Naive thymus-derived CD4-positive, alpha-beta T cell (primary cell): ENCODE measurements at regions not wholly inside any gene's neighbourhood (a gene's known extent, or its start where the extent isn't known, plus 50 kb on each side); places are given as distances from the start of the nearest gene placed in this dataset.
A peak's percentile ranks its signal among the peaks of the same experiment; 100 is the strongest.

Experiments used
- ATAC-seq: fragments of 150-1000 bp; cut with Tn5 transposase; 2 replicates; pipeline ENCODE4 v1.10.0; 2021; ENCODE audit warnings: mild to moderate bottlenecking, moderate library complexity
- CTCF ChIA-PET: fragments of 350-600 bp; sonication (Branson Sonifier 250); formaldehyde crosslinking; loops from one replicate; lab custom pipeline; 2021; ENCODE audit warnings: antibody characterized with exemption; lab: Charles Lee
- POLR2A ChIA-PET: fragments of 350-600 bp; sonication (Branson Sonifier 250); formaldehyde crosslinking; loops from one replicate; lab custom pipeline; 2021; ENCODE audit warnings: antibody characterized with exemption, inconsistent platforms; lab: Charles Lee
- DNase-seq, 9 donors: peaks; one replicate each; pipeline versions ENCODE4 v3.0.0 to v3.0.0-alpha.2; 2020 to 2022; ENCODE audit warnings: mixed read lengths in 1 of 9
- H3K27ac ChIP-seq: one replicate; pipeline ENCODE4 v1.7.0; 2013; ENCODE audit warnings: mild to moderate bottlenecking, low read depth, low read length, moderate library complexity
- H3K27me3 ChIP-seq, 2 donors: one replicate each; pipeline ENCODE4 v1.7.0; 2013; ENCODE audit warnings: low read length in 2 of 2, mild to moderate bottlenecking in 2 of 2, moderate library complexity in 2 of 2; ENCODE audit not compliant: control insufficient read depth in 2 of 2, insufficient read depth in 2 of 2
- H3K36me3 ChIP-seq, 3 experiments: 1 replicate in 2 of 3; 2 replicates in 1 of 3; pipeline ENCODE4 v1.7.0; 2013; ENCODE audit warnings: low read length in 3 of 3, mild to moderate bottlenecking in 3 of 3, moderate library complexity in 1 of 3; ENCODE audit not compliant: insufficient read depth in 3 of 3, control insufficient read depth in 2 of 3
- H3K4me1 ChIP-seq, 2 donors: one replicate each; pipeline ENCODE4 v1.7.0; 2013; ENCODE audit warnings: low read length in 2 of 2, mild to moderate bottlenecking in 2 of 2, moderate library complexity in 1 of 2; ENCODE audit not compliant: control insufficient read depth in 2 of 2, insufficient read depth in 2 of 2
- H3K4me3 ChIP-seq: 2 replicates; pipeline ENCODE4 v1.7.0; 2013; ENCODE audit warnings: mild to moderate bottlenecking, low read length
- H3K9me3 ChIP-seq, 3 experiments: 1 replicate in 2 of 3; 2 replicates in 1 of 3; pipeline ENCODE4 v1.7.0; 2013; ENCODE audit warnings: low read length in 3 of 3; ENCODE audit not compliant: control insufficient read depth in 2 of 3
- H3K27ac Mint-ChIP-seq, 9 donors: one replicate each; pipeline ENCODE4 v1.8.0; 2020 to 2022; ENCODE audit warnings: mixed read lengths in 9 of 9, mild to moderate bottlenecking in 8 of 9, moderate library complexity in 5 of 9, inconsistent platforms in 2 of 9
- H3K27me3 Mint-ChIP-seq, 5 donors: one replicate each; pipeline ENCODE4 v1.8.0; 2021 to 2022; ENCODE audit warnings: mixed read lengths in 5 of 5, mild to moderate bottlenecking in 1 of 5
- H3K36me3 Mint-ChIP-seq, 5 donors: one replicate each; pipeline ENCODE4 v1.8.0; 2020 to 2022; ENCODE audit warnings: mixed read lengths in 5 of 5, mild to moderate bottlenecking in 3 of 5, inconsistent platforms in 1 of 5
- H3K4me1 Mint-ChIP-seq, 7 donors: one replicate each; pipeline ENCODE4 v1.8.0; 2020 to 2022; ENCODE audit warnings: mixed read lengths in 7 of 7, mild to moderate bottlenecking in 3 of 7, inconsistent platforms in 1 of 7
- H3K4me3 Mint-ChIP-seq, 10 donors: one replicate each; pipeline ENCODE4 v1.8.0; 2020 to 2022; ENCODE audit warnings: mild to moderate bottlenecking in 10 of 10, mixed read lengths in 10 of 10, moderate library complexity in 6 of 10, inconsistent platforms in 2 of 10
- H3K9me3 Mint-ChIP-seq, 11 donors: one replicate each; pipeline ENCODE4 v1.8.0; 2020 to 2022; ENCODE audit warnings: mixed read lengths in 11 of 11, mild to moderate bottlenecking in 4 of 11, inconsistent platforms in 1 of 11, moderate library complexity in 1 of 11
- intact Hi-C, 2 donors: fragments of 100-400 bp; cut with micrococcal nuclease; formaldehyde crosslinking; loops; one replicate each; pipeline ENCODE4 v1.15.1; 2023

DNA sequence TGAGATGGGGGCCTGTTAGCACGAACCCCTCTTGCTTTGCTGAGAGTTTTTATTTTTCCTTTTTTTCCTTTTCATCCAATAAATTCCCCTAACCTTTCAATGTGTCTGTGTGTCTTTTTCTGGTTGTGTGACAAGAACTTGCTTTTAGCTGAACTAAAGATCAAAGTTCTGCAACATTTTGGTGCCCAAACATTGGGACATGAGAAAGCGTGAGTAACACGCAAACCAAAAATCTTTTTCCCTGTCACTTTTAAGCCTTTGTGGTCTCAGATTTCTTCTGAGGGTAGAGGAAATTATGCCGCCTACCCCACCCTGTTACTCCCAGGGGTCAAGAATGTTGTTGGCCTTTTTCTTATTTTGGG lies 141.8 kb upstream of the CPXCR1 start:
- H3K36me3 Mint-ChIP-seq = no peaks in the 10 kb centered on the region
- Histone ChIP-seq H3K36me3 (no peaks in the 10 kb centered on the region), H3K9me3 (no peaks in the 10 kb centered on the region), H3K27ac (no peak overlapping the region), H3K4me3 (no peak overlapping the region), H3K4me1 (no peaks in the 10 kb centered on the region), H3K27me3 (no peaks in the 10 kb centered on the region)
- ATAC-seq = no peak
- H3K4me3 Mint-ChIP-seq = no peak overlapping the region
- peaks cover 0 to 3% (median 0%) of the 10 kb centered on the region in 11 donors for H3K9me3 Mint-ChIP-seq
- CTCF ChIA-PET = no interaction called here
- no peaks in the 10 kb centered on the region for H3K27me3 Mint-ChIP-seq
- no peak overlapping the region for H3K27ac Mint-ChIP-seq
- no peaks in the 10 kb centered on the region for H3K4me1 Mint-ChIP-seq
- no peak for DNase-seq
- intact Hi-C loops = no loop called here
- POLR2A ChIA-PET = no interaction called here

- peaks cover 0 to 8% (median 2%) of the 10 kb centered on the region in 11 donors for H3K9me3 Mint-ChIP-seq
- Histone ChIP-seq H3K9me3 (no peaks in the 10 kb centered on the region), H3K4me3 (no peak overlapping the region), H3K27me3 (no peaks in the 10 kb centered on the region), H3K4me1 (no peaks in the 10 kb centered on the region), H3K27ac (no peak overlapping the region), H3K36me3 (no peaks in the 10 kb centered on the region)
- no peaks in the 10 kb centered on the region for H3K4me1 Mint-ChIP-seq
- intact Hi-C loops = no loop called here
- H3K36me3 Mint-ChIP-seq = no peaks in the 10 kb centered on the region
- ChIA-PET POLR2A (no interaction called here), CTCF (no interaction called here)
- no peak overlapping the region for H3K27ac Mint-ChIP-seq
- no peak overlapping the region for H3K4me3 Mint-ChIP-seq
- ATAC-seq (no peak), DNase-seq (no peak)
- no peaks in the 10 kb centered on the region for H3K27me3 Mint-ChIP-seq
These were observed 134.1 kb upstream of the CPXCR1 start for GRCh38 chrX:88612870-88613329.

GRCh38 chrX:88613338-88613737 lies 133.7 kb upstream of the CPXCR1 start:
- Mint-ChIP-seq H3K36me3 (no peaks in the 10 kb centered on the region), H3K9me3 (peaks cover 0 to 8% (median 2%) of the 10 kb centered on the region in 11 donors), H3K4me3 (no peak overlapping the region), H3K27ac (no peak overlapping the region), H3K4me1 (no peaks in the 10 kb centered on the region), H3K27me3 (no peaks in the 10 kb centered on the region)
- no peak overlapping the region for H3K4me3 ChIP-seq
- H3K9me3 ChIP-seq = no peaks in the 10 kb centered on the region
- ChIA-PET POLR2A (no interaction called here), CTCF (no interaction called here)
- intact Hi-C loops = no loop called here
- H3K4me1 ChIP-seq = no peaks in the 10 kb centered on the region
- no peaks in the 10 kb centered on the region for H3K36me3 ChIP-seq
- no peaks in the 10 kb centered on the region for H3K27me3 ChIP-seq
- no peak for ATAC-seq
- H3K27ac ChIP-seq = no peak overlapping the region
- DNase-seq = no peak

- CTCF ChIA-PET = no interaction called here
- H3K9me3 Mint-ChIP-seq = peaks cover 0 to 11% (median 2%) of the 10 kb centered on the region in 11 donors
- no peaks in the 10 kb centered on the region for H3K4me1 ChIP-seq
- no peak overlapping the region for H3K4me3 ChIP-seq
- no peaks in the 10 kb centered on the region for H3K27me3 ChIP-seq
- H3K27ac ChIP-seq = no peak overlapping the region
- H3K4me3 Mint-ChIP-seq = no peak overlapping the region
- DNase-seq (no peak), ATAC-seq (no peak)
- no peaks in the 10 kb centered on the region for H3K36me3 ChIP-seq
- H3K36me3 Mint-ChIP-seq = no peaks in the 10 kb centered on the region
- no peak overlapping the region for H3K27ac Mint-ChIP-seq
- no peaks in the 10 kb centered on the region for H3K4me1 Mint-ChIP-seq
- intact Hi-C loops = no loop called here
- POLR2A ChIA-PET = no interaction called here
- no peaks in the 10 kb centered on the region for H3K9me3 ChIP-seq
- no peaks in the 10 kb centered on the region for H3K27me3 Mint-ChIP-seq
These were observed 125.7 kb upstream of the CPXCR1 start for GRCh38 chrX:88621278-88621677.

- ATAC-seq (no peak), DNase-seq (no peak)
- Mint-ChIP-seq H3K27me3 (no peaks in the 10 kb centered on the region), H3K4me3 (no peak overlapping the region), H3K9me3 (peaks cover 0 to 13% (median 0%) of the 10 kb centered on the region in 11 donors), H3K4me1 (no peaks in the 10 kb centered on the region), H3K36me3 (no peaks in the 10 kb centered on the region), H3K27ac (no peak overlapping the region)
- H3K27me3 ChIP-seq = no peaks in the 10 kb centered on the region
- POLR2A ChIA-PET = no interaction called here
- intact Hi-C loops = no loop called here
- H3K27ac ChIP-seq = no peak overlapping the region
- H3K36me3 ChIP-seq = no peaks in the 10 kb centered on the region
- CTCF ChIA-PET = no interaction called here
- H3K4me1 ChIP-seq = no peaks in the 10 kb centered on the region
- no peak overlapping the region for H3K4me3 ChIP-seq
- no peaks in the 10 kb centered on the region for H3K9me3 ChIP-seq
These were observed 91.6 kb upstream of the CPXCR1 start for GRCh38 chrX:88655460-88655859.

DNA sequence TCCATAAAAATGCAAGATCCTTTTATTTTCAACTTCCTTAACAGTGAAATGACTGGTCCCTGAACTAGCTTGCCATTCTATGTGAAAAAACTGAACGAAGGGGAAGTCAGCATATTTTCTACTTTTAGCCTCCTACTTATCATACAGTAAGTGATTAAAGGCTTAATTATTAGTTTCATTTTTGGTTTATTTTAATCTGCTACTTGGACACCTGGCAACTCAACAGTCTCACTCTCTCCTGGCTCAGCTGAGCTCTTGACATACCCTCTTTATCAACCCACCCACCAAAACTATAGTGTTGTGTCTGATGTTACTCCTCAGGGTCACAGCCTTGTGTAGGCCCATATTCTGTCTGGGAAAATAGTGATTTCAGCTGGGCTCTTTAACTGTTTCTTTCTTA lies 86.2 kb upstream of the CPXCR1 start:
- H3K4me1 Mint-ChIP-seq = no peaks in the 10 kb centered on the region
- ATAC-seq (no peak), DNase-seq (no peak)
- Histone ChIP-seq H3K36me3 (no peaks in the 10 kb centered on the region), H3K9me3 (no peaks in the 10 kb centered on the region), H3K4me3 (no peak overlapping the region), H3K4me1 (no peaks in the 10 kb centered on the region), H3K27me3 (no peaks in the 10 kb centered on the region), H3K27ac (no peak overlapping the region)
- ChIA-PET POLR2A (no interaction called here), CTCF (no interaction called here)
- H3K27ac Mint-ChIP-seq = peak overlapping the region in 1 of 9 donors; percentile 55
- peaks cover 0 to 13% (median 0%) of the 10 kb centered on the region in 11 donors for H3K9me3 Mint-ChIP-seq
- H3K27me3 Mint-ChIP-seq = no peaks in the 10 kb centered on the region
- intact Hi-C loops = no loop called here
- H3K4me3 Mint-ChIP-seq = no peak overlapping the region
- no peaks in the 10 kb centered on the region for H3K36me3 Mint-ChIP-seq

DNA sequence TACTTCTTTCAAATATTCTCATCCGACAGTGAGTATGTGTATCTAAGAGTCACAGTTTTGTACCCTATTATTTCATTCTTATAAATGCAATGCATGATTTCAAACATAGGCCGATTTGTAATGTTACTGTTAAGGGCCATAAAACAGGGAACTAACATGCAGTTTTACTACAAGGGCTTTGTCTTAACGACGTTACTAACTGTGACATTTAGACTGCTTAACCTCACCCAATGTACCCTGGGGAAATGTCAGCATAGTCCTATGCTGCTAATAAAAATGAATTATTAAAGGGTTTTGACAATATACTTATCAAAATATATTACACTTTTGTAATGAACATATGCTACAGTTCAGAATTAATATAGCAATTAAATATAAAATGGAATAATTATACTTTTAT lies 74.8 kb upstream of the CPXCR1 start:
- CTCF ChIA-PET = no interaction called here
- intact Hi-C loops = no loop called here

More for the DNA sequence above, 74.8 kb upstream of the CPXCR1 start:
- Histone ChIP-seq H3K4me3 (no peak overlapping the region), H3K36me3 (no peaks in the 10 kb centered on the region), H3K27me3 (no peaks in the 10 kb centered on the region), H3K9me3 (no peaks in the 10 kb centered on the region), H3K27ac (no peak overlapping the region), H3K4me1 (no peaks in the 10 kb centered on the region)
- H3K9me3 Mint-ChIP-seq = peaks cover 0 to 7% (median 2%) of the 10 kb centered on the region in 11 donors
- H3K4me1 Mint-ChIP-seq = no peaks in the 10 kb centered on the region
- H3K27ac Mint-ChIP-seq = no peak overlapping the region
- H3K36me3 Mint-ChIP-seq = no peaks in the 10 kb centered on the region
- POLR2A ChIA-PET = no interaction called here
- H3K27me3 Mint-ChIP-seq = no peaks in the 10 kb centered on the region
- ATAC-seq = no peak
- H3K4me3 Mint-ChIP-seq = no peak overlapping the region
- no peak for DNase-seq
